ENCODE measurements at regions not wholly inside any gene's neighbourhood (a gene's known extent, or its start where the extent isn't known, plus 50 kb on each side); places are given as distances from the start of the nearest gene placed in this dataset.

DNA sequence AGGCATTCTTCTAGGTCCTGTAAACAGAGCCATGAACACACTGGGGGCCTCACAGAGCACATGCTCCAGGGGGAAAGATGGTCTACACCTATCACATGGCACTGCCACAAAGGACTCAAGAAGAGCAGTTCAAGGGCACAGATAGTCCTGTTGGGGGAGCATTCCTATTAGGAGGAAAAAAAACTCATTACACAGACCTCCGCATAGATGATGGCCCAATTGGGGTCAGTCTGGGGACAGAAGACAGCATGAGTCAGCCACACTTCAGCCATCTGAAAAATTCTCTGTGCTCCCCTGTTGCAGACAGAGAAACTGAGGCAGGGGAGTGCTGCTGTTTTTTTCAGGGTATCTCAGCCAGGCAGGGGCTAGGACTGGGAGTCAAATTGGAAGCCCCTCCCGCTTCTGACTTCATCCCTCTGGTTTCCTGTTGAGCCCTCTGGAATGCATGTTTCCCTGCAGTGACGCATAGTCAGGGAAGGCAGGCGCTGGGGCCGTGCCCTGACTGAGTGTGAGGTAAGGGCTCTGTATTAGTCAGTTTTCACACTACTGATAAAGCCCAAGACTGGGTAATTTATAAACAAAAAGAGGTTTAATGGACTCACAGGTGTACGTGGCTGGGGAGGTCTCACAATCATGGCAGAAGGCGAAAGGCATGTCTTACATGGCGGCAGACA is 67.9 kb downstream of the RHOB start:
- TF ChIP-seq POLR2A (IDR thresholded peaks at IDR 0.05; ENCODE audit: low read depth, low read length) = no peak
- TF ChIP-seq POLR2AphosphoS5 (IDR thresholded peaks at IDR 0.05; ENCODE audit: low read depth, low read length) = no peak
- no peak for TF ChIP-seq TAF1 (IDR thresholded peaks at IDR 0.05; ENCODE audit: borderline replicate concordance, low read depth, low read length)
- no peak for FAIRE-seq
- no peak for DNase-seq (ENCODE audit: insufficient read length)

DNA sequence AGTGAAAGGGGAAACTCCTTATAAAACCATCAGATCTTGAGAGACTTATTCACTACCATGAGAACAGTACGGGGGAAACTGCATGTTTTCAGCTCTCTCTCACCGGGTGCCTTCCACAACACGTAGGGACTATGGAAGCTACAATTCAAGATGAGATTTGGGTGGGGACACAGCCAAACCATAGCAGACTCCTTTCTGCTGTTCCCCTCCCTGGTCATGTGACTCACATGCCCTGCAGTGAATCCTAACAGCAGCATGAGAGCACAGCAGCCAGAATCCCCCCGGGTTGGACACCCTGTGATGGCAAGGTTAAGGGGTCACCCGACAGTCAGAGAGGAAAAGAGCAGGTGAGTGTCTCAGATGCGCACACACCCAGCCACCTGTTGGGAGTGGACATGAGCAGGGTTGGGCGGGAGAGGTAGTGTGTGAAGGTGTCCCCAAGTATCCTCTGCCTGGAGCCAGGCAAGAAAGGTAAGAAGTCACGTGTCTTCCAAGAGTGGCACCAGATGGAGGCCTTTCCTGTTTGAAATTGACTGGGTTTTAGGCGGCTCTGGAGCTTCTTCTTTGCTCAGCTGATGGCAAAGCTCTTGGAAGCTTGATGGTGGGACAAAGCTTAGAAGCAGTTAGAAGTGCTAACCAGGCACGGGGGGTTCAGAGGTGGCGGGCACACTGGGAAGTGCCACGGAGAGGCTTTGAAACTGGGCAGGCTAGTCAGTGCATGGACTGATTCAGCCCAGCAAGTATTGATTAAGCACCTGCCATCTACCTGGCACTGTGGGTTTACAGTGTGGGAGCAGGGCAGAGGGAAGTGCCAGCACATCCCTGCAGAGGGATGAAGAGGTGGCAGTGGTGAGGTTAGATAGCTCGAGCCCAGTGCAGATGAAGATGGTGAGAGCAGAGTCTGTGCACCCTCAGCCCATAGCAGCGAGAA is 68.7 kb downstream of the RHOB start:
- TF ChIP-seq POLR2AphosphoS5 (IDR thresholded peaks at IDR 0.05; ENCODE audit: low read depth, low read length) (no peak), POLR2A (IDR thresholded peaks at IDR 0.05; ENCODE audit: low read depth, low read length) (no peak), TAF1 (IDR thresholded peaks at IDR 0.05; ENCODE audit: borderline replicate concordance, low read depth, low read length) (no peak)
- DNase-seq (ENCODE audit: insufficient read length) (no peak), FAIRE-seq (no peak)

DNA sequence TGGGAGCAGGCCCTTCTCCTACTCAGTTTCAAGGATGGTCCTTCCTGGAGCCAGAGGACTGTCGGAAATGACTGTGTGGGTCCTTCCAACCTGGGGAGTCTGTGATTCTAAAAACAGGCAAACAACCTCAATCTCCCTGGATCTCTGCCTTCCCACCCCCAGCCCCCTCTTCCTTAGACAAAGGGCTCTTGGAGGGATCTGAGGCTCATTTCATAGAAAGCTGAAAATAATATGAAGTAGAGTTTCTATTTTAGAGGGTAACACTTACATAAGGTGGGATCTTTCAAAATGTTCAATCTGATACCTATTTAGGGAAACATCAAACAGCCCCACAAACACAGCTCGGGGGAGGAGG is 69.4 kb downstream of the RHOB start:
- no peak for FAIRE-seq
- TF ChIP-seq TAF1 (IDR thresholded peaks at IDR 0.05; ENCODE audit: borderline replicate concordance, low read depth, low read length) (no peak), POLR2AphosphoS5 (IDR thresholded peaks at IDR 0.05; ENCODE audit: low read depth, low read length) (no peak), POLR2A (IDR thresholded peaks at IDR 0.05; ENCODE audit: low read depth, low read length) (no peak)

DNA sequence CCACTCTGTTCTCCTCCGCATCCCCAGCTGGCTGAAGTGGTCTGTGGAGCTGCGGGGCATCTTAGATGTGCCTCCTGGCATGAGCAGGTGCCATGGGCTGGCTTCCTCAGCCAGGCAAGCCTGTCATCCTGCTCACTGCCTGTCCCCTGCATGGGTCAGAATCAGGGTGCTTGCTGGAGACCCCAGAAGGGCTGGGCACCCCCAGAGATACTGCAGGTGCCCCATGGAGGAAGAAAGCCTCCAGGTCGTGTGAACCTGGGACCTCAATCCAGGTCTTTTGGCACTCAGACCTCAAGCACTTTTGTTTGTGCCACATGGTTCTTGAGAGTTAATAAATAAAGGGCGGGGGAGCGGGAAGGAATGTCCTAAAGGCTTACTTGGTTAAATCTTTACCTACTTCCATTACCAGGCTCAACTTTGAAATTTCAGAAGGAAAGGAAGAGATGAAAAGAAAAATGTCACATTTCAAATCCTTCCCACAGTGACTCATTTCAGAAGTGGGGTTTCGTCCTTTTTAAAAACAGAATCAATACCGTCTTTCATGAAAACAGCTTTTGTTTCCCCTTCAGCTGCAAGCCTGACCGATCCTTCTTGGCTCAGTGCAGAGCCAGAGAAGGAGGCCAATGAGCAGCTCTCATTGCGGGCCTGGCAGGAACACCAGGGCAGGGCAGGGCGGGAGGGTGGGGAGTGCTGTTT is 69.9 kb downstream of the RHOB start:
- TF ChIP-seq TAF1 (IDR thresholded peaks at IDR 0.05; ENCODE audit: borderline replicate concordance, low read depth, low read length) (no peak), POLR2A (IDR thresholded peaks at IDR 0.05; ENCODE audit: low read depth, low read length) (no peak), POLR2AphosphoS5 (IDR thresholded peaks at IDR 0.05; ENCODE audit: low read depth, low read length) (no peak)
- no peak for DNase-seq (ENCODE audit: insufficient read length)
- peak; percentile 91 for FAIRE-seq

More for the DNA sequence above, 69.4 kb downstream of the RHOB start:
- DNase-seq (ENCODE audit: insufficient read length) = no peak

DNA sequence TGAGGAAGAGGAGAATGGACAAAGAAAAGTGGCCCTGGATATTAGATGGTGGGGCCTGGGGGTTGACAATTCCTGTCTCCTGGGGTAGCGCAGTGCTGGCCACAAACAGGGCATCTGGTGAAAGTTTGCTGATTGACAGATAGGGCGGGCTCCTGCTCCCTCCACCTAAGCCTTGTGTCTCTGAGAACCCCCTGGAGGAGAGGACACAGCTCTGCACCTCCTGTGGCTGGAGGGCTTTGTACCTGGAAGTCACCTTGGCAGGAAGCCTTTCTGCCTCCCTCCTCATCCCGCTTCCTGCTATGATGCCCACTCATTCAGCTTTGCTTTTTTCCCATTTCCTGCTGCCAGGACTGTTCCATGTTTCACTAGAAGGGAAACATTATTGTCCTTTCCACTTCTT is 72.4 kb downstream of the RHOB start:
- FAIRE-seq (no peak), DNase-seq (ENCODE audit: insufficient read length) (no peak)
- no peak for TF ChIP-seq TAF1 (IDR thresholded peaks at IDR 0.05; ENCODE audit: borderline replicate concordance, low read depth, low read length)
- no peak for TF ChIP-seq POLR2A (IDR thresholded peaks at IDR 0.05; ENCODE audit: low read depth, low read length)
- TF ChIP-seq POLR2AphosphoS5 (IDR thresholded peaks at IDR 0.05; ENCODE audit: low read depth, low read length) = no peak

DNA sequence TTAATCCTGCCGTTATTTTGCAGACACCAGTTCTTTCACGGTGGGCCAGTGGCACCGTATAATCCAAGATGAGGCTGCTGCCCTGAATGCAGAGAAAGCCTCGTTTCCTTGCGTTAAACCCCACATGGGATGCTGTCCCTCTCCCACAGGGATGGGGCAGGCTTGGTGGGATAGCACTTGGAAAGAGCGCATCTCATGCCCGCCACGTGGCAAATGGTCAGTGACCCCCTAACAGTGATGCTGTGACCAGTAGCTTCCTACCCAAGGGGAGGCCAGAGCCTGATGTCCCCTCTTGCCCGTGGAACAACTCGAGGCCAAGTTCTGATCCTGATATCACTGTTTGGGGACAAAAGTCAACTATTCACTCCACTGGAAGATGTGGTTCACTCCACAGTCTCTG is 73.3 kb downstream of the RHOB start:
- TF ChIP-seq POLR2AphosphoS5 (IDR thresholded peaks at IDR 0.05; ENCODE audit: low read depth, low read length) (no peak), POLR2A (IDR thresholded peaks at IDR 0.05; ENCODE audit: low read depth, low read length) (no peak), TAF1 (IDR thresholded peaks at IDR 0.05; ENCODE audit: borderline replicate concordance, low read depth, low read length) (no peak)
- DNase-seq (ENCODE audit: insufficient read length) (no peak), FAIRE-seq (no peak)

DNA sequence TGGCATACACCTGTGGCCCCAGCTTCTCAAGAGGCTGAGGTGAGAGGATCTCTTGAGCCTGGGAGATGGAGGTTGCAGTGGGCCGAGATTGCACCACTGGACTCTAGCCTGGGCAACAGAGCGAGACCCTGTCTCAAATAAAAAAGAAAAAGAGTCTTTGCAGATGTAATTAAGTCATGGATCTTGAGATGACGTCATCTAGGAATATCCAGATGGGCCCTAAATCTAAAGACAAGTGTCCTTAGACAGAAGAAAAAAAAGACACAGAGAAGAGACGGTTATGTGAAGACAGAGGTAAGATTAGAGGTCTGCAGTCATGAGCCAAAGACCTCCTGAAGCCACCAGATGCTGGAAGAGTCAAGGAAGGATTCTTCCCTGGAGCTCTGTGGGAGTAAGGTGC is 74.3 kb downstream of the RHOB start:
- DNase-seq (ENCODE audit: insufficient read length) (no peak), FAIRE-seq (no peak)
- TF ChIP-seq POLR2AphosphoS5 (IDR thresholded peaks at IDR 0.05; ENCODE audit: low read depth, low read length) = no peak
- TF ChIP-seq POLR2A (IDR thresholded peaks at IDR 0.05; ENCODE audit: low read depth, low read length) = no peak
- TF ChIP-seq TAF1 (IDR thresholded peaks at IDR 0.05; ENCODE audit: borderline replicate concordance, low read depth, low read length) = no peak

DNA sequence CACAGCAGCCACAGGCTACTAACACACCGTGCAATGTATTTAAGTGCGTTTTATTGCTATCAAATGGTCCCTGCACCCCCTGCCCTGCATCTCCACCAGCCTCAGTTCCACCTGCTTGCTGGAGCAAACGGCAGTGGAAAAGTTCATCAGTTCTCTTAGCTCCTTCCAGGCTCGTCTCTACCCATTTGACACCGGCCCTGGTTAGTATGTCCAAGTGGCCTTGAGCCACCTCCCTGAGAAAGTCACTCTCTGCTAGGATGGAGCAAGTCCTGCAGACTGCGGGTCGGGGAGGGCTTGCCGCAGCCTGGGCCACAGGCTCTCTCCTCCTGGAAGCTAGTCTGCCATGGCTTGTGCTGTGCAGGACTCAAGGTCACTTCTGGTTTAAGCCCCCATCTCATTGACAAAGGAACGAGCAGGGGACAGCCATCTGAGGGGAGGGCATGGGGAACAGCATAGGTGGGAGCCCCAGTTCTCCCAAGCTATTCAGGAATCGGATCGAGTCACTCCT is 74.9 kb downstream of the RHOB start:
- TF ChIP-seq POLR2A (IDR thresholded peaks at IDR 0.05; ENCODE audit: low read depth, low read length) (no peak), TAF1 (IDR thresholded peaks at IDR 0.05; ENCODE audit: borderline replicate concordance, low read depth, low read length) (no peak), POLR2AphosphoS5 (IDR thresholded peaks at IDR 0.05; ENCODE audit: low read depth, low read length) (no peak)
- no peak for FAIRE-seq
- DNase-seq (ENCODE audit: insufficient read length) = no peak

DNA sequence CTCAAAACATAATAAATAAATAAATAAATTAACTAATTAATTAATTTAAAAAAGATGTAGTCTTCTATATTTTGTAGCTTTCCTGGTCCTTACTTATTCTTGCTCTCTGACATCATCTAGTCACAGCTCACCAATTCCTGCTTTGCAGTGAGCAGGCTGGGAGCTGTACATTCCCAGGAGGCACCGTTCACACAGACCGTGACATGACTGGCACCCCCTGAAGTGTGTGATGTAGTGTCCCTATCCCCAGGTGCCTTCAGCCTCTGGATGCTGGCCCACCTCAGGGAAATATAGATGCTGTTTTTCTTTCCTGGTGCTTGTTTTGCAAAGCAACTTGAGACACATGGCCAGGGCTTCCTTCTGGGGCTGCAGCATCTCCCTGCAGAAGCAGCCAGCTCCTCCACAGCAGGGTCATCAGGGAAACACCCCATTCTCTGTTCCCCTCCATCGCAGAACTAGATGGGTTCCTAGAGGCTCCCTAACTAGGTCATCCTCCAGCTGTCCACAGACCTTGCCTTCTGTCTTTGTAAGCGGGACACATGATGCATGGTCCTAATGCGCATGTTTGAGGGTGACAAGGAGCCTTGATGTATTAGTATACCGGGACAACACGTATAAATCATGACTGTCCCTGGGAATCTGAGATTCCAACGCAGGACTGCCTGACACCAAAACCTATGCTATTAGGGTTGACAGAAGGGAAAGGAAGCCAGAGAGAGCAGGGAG is 76.4 kb downstream of the RHOB start:
- no peak for DNase-seq (ENCODE audit: insufficient read length)
- TF ChIP-seq POLR2AphosphoS5 (IDR thresholded peaks at IDR 0.05; ENCODE audit: low read depth, low read length) (no peak), TAF1 (IDR thresholded peaks at IDR 0.05; ENCODE audit: borderline replicate concordance, low read depth, low read length) (no peak), POLR2A (IDR thresholded peaks at IDR 0.05; ENCODE audit: low read depth, low read length) (no peak)
- FAIRE-seq = no peak

DNA sequence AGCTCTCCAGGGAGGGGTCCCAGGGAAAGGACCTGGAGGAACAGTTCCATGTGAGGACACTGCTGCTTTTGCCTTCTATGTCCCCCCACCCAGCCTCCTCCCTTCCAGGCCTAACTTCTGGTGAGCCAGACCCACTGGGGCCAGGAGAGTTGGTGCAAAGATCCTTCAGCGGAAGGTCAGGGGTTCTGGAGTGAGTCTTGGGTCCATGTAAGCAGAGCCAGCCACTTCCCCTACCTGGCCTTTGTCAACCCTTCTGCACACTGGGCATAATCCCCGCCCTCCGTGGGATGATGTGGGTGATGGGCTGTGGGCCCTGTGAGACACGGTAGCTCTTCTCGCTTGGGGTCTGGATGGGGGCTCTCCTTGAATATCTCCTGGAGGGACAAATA is 76.9 kb downstream of the RHOB start:
- FAIRE-seq = no peak
- TF ChIP-seq TAF1 (IDR thresholded peaks at IDR 0.05; ENCODE audit: borderline replicate concordance, low read depth, low read length) (no peak), POLR2AphosphoS5 (IDR thresholded peaks at IDR 0.05; ENCODE audit: low read depth, low read length) (no peak), POLR2A (IDR thresholded peaks at IDR 0.05; ENCODE audit: low read depth, low read length) (no peak)
- no peak for DNase-seq (ENCODE audit: insufficient read length)

All from GM12892 (cell line).